Adrenal gland (tissue), 9 donors: ENCODE measurements at regions not wholly inside any gene's neighbourhood (a gene's known extent, or its start where the extent isn't known, plus 50 kb on each side); places are given as distances from the start of the nearest gene placed in this dataset.

Source experiments
- DNase-seq, 7 donors: peaks; one replicate each; pipeline ENCODE4 v3.0.0-alpha.2; 2019 to 2020
- H3K27ac ChIP-seq, 5 donors: fragments of 200-600 bp; sonication (generic) in 4 of 5; 1 replicate in 3 of 5; 2 replicates in 2 of 5; pipeline versions ENCODE4 v1.5.1 to v1.8.0; 2016 to 2020; ENCODE audit warnings: mild to moderate bottlenecking in 1 of 5
- H3K27me3 ChIP-seq: fragments of 200-600 bp; 2 replicates; pipeline ENCODE4 v1.8.0; 2021
- H3K36me3 ChIP-seq, 2 donors: fragments of 200-600 bp; replicated peaks in 1 of 2; 1 replicate in 1 of 2; 2 replicates in 1 of 2; pipeline versions ENCODE4 v1.5.1 to v1.8.0; 2018 to 2022
- H3K4me1 ChIP-seq, 2 donors: fragments of 200-600 bp; replicated peaks in 1 of 2; 1 replicate in 1 of 2; 2 replicates in 1 of 2; pipeline versions ENCODE4 v1.5.1 to v1.8.0; 2018 to 2021
- H3K4me3 ChIP-seq, 4 donors: fragments of 200-600 bp; sonication (generic) in 3 of 4; one replicate each; pipeline ENCODE4 v1.5.1; 2016 to 2018
- H3K9me3 ChIP-seq, 3 donors: fragments of 200-600 bp; sonication (generic) in 1 of 3; replicated peaks in 1 of 3; 1 replicate in 2 of 3; 2 replicates in 1 of 3; pipeline versions ENCODE4 v1.5.1 to v1.8.0; 2016 to 2021
- CTCF ChIP-seq, 6 experiments: fragments of 450-650 bp in 4 of 6; fragments of 200-600 bp in 2 of 6; sonication (generic) in 1 of 6; IDR thresholded peaks; 1 replicate in 5 of 6; 2 replicates in 1 of 6; pipeline versions ENCODE4 v1.5.1 to v1.8.0; 2016 to 2021; ENCODE audit warnings: antibody characterized with exemption in 6 of 6, mild to moderate bottlenecking in 2 of 6, moderate library complexity in 1 of 6
- POLR2A ChIP-seq, 2 donors: fragments of 450-650 bp; IDR thresholded peaks; one replicate each; pipeline ENCODE4 v1.6.1; 2017; ENCODE audit warnings: antibody characterized with exemption in 2 of 2, mild to moderate bottlenecking in 2 of 2, moderate library complexity in 1 of 2
- WGBS, 4 donors: extraction: QIAGEN DNeasy Blood & Tissue Kit in 2 of 4; methylation state at CpG; one replicate each; pipeline versions ENCODE4 v1.1.5 to v1.1.7; 2013 to 2017; 5-methylcytosine and 5-hydroxymethylcytosine counted together
- intact Hi-C, 2 donors: fragments of 100-400 bp; cut with DNase I; formaldehyde crosslinking; loops; one replicate each; pipeline versions ENCODE4 v1.14.1 to v1.15.0; 2022 to 2023
- donor health status: healthy with polysubstance abuse.
- donor health status: Bipolar disorder and iron deficiency.
- donor health status: DM: yes; HTN: yes; CAD: no.
- donor health status: DM: no; HTN: no; CAD: no.
- donor health status: DM: no; HTN: no; CAD: no.

GRCh38 chr18:37673671-37674070 lies 108.1 kb upstream of the CELF4 start:
- DNase-seq, result no peak
- TF ChIP-seq CTCF (IDR thresholded peaks at IDR 0.05), result no peak
- no peak for TF ChIP-seq POLR2A (IDR thresholded peaks at IDR 0.05)
- WGBS, 4 donors, result 74 to 78% (median 77%) methylated on average over 9 of the region's 9 CpGs
- no peak overlapping the region for H3K4me3 ChIP-seq
- H3K27me3 ChIP-seq, result no peaks in the 10 kb centered on the region
- H3K36me3 ChIP-seq, result no peaks in the 10 kb centered on the region
- no peaks in the 10 kb centered on the region for H3K9me3 ChIP-seq
- no peak overlapping the region for H3K27ac ChIP-seq
- intact Hi-C loops, result no loop called here
- no peaks in the 10 kb centered on the region for H3K4me1 ChIP-seq

- no peaks in the 10 kb centered on the region for H3K27me3 ChIP-seq
- 36 to 77% (median 64%) methylated on average over 3 of the region's 3 CpGs for WGBS, 4 donors
- intact Hi-C loops, result no loop called here
- no peak overlapping the region for H3K4me3 ChIP-seq
- no peaks in the 10 kb centered on the region for H3K36me3 ChIP-seq
- H3K9me3 ChIP-seq, result no peaks in the 10 kb centered on the region
- TF ChIP-seq POLR2A (IDR thresholded peaks at IDR 0.05) (no peak), CTCF (IDR thresholded peaks at IDR 0.05) (no peak)
- no peak overlapping the region for H3K27ac ChIP-seq
- H3K4me1 ChIP-seq, result no peaks in the 10 kb centered on the region
- DNase-seq, result no peak
Measured at GRCh38 chr18:37672932-37673595, 107.5 kb upstream of the CELF4 start.

- Histone ChIP-seq H3K9me3 (no peaks in the 10 kb centered on the region), H3K4me1 (no peaks in the 10 kb centered on the region), H3K4me3 (no peak overlapping the region), H3K27me3 (no peaks in the 10 kb centered on the region), H3K27ac (no peak overlapping the region), H3K36me3 (no peaks in the 10 kb centered on the region)
- no peak for DNase-seq
- 65 to 76% (median 71%) methylated on average over 2 of the region's 2 CpGs for WGBS, 4 donors
- intact Hi-C loops, result no loop called here
- TF ChIP-seq CTCF (IDR thresholded peaks at IDR 0.05), result no peak
- TF ChIP-seq POLR2A (IDR thresholded peaks at IDR 0.05), result no peak
Measured at GRCh38 chr18:37672001-37672400, 106.4 kb upstream of the CELF4 start.

- intact Hi-C loops, result no loop called here
- WGBS, 4 donors, result 81 to 90% (median 86%) methylated on average over 6 of the region's 6 CpGs
- no peak for DNase-seq
Measured at GRCh38 chr18:37671530-37671929, 105.9 kb upstream of the CELF4 start.

More at GRCh38 chr18:37671530-37671929, 105.9 kb upstream of the CELF4 start:
- H3K27me3 ChIP-seq, result no peaks in the 10 kb centered on the region
- no peaks in the 10 kb centered on the region for H3K9me3 ChIP-seq
- TF ChIP-seq POLR2A (IDR thresholded peaks at IDR 0.05) (no peak), CTCF (IDR thresholded peaks at IDR 0.05) (no peak)
- H3K4me1 ChIP-seq, result no peaks in the 10 kb centered on the region
- H3K36me3 ChIP-seq, result no peaks in the 10 kb centered on the region
- no peak overlapping the region for H3K27ac ChIP-seq
- H3K4me3 ChIP-seq, result no peak overlapping the region
